Prostate gland (tissue), 2 donors: ENCODE measurements at regions not wholly inside any gene's neighbourhood (a gene's known extent, or its start where the extent isn't known, plus 50 kb on each side); places are given as distances from the start of the nearest gene placed in this dataset.

Source experiments
- POLR2A ChIP-seq: fragments of 450-650 bp; IDR thresholded peaks from one replicate; pipeline ENCODE4 v1.6.1; 2016; ENCODE audit warnings: antibody characterized with exemption, mild to moderate bottlenecking
- TF ChIP-seq, protein P1 (sequence below), 4 experiments: fragments of 200-600 bp in 2 of 4; fragments of 450-650 bp in 2 of 4; sonication (generic) in 2 of 4; IDR thresholded peaks; 1 replicate in 3 of 4; 2 replicates in 1 of 4; pipeline ENCODE4 v1.5.1; 2016 to 2019; ENCODE audit warnings: antibody characterized with exemption in 4 of 4, mild to moderate bottlenecking in 2 of 4, moderate library complexity in 2 of 4

DNA sequence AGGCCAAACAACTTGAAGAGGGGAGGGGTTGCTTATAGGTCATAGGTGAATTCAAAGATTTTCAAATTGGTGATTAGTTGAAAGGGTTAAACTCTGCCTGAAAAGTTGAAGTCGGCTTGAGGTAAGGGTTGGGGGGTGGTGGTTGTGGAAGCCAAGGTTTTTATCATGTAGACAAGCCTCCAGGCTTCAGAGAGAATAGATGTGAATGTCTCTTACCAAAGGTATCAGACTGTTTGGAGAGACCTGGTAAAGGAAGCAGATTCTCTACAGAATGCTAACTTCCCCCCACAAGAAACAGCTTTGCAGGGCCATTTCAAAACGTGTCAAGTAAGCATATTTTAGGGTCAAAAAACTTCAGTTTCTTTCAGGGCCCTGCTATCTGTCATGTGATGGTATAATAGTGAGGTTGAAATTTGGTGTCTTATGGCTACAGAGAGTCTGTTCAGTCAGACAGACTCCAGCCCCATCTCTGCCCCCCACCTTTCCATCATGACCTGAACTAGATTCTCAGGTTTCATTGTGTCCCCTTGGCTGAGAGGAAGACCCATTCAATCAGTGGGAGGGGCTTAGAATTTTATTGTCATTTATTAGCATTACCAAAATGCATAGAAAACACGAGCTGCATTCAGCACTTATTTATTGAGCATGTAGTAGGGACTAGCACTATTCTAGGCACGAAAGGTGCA is 136.5 kb downstream of the MAP3K7 start:
- no peak for TF ChIP-seq POLR2A
- TF ChIP-seq, protein P1, sequence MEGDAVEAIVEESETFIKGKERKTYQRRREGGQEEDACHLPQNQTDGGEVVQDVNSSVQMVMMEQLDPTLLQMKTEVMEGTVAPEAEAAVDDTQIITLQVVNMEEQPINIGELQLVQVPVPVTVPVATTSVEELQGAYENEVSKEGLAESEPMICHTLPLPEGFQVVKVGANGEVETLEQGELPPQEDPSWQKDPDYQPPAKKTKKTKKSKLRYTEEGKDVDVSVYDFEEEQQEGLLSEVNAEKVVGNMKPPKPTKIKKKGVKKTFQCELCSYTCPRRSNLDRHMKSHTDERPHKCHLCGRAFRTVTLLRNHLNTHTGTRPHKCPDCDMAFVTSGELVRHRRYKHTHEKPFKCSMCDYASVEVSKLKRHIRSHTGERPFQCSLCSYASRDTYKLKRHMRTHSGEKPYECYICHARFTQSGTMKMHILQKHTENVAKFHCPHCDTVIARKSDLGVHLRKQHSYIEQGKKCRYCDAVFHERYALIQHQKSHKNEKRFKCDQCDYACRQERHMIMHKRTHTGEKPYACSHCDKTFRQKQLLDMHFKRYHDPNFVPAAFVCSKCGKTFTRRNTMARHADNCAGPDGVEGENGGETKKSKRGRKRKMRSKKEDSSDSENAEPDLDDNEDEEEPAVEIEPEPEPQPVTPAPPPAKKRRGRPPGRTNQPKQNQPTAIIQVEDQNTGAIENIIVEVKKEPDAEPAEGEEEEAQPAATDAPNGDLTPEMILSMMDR (IDR thresholded peaks at IDR 0.05), result no peak
